ENCODE measurements at regions not wholly inside any gene's neighbourhood (a gene's known extent, or its start where the extent isn't known, plus 50 kb on each side); places are given as distances from the start of the nearest gene placed in this dataset.

DNA sequence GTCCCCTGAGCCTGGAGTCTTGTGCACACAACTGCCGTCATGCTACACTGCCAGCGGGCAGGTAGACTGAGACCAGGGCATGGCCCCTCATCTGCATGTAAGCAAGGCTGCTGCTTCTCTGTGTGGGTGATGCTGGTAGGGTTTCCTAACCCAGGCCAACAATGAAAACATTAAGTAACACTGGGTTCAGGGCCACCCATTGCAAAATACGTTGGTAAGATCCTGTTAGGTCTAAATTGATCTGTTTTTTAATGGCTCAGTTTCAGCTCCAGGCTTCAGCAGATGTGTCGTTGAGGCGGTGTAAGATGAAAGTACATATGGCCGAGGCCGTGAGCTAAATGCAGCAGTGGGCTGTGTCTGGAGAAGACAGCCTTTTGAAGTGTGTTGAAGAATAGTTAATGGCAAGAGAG lies 383.4 kb downstream of the IRS2 start:
- no peak overlapping the region for H3K4me3 Mint-ChIP-seq
- H3K27me3 Mint-ChIP-seq (ENCODE audit: low read depth): no peaks in the 10 kb centered on the region
- no peak overlapping the region for H3K27ac Mint-ChIP-seq
- DNase-seq (ENCODE audit: low spot score) (no peak), ATAC-seq (no peak)
- peaks cover 17% of the 10 kb centered on the region for H3K4me1 Mint-ChIP-seq
- ChIA-PET POLR2A (interaction anchor here (0.9 kb wide), 1 partner anchor 95 kb away, joined by 3 read pairs; no protein-coding TSS in a partner anchor), CTCF (no interaction called here)
- peaks cover 5% of the 10 kb centered on the region; the same call in 1 of the 2 replicates for H3K36me3 Mint-ChIP-seq
- peaks cover 32% of the 10 kb centered on the region for H3K9me3 Mint-ChIP-seq
- TF ChIP-seq, protein P1, sequence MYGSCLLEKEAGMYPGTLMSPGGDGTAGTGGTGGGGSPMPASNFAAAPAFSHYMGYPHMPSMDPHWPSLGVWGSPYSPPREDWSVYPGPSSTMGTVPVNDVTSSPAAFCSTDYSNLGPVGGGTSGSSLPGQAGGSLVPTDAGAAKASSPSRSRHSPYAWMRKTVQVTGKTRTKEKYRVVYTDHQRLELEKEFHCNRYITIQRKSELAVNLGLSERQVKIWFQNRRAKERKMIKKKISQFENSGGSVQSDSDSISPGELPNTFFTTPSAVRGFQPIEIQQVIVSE (CRISPR knock-in tag; IDR thresholded peaks at IDR 0.05; ENCODE audit: borderline replicate concordance): no peak
- TF ChIP-seq, protein P2, sequence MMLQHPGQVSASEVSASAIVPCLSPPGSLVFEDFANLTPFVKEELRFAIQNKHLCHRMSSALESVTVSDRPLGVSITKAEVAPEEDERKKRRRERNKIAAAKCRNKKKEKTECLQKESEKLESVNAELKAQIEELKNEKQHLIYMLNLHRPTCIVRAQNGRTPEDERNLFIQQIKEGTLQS (CRISPR knock-in tag; conservative IDR thresholded peaks at IDR 0.05): no peak
- TF ChIP-seq ZBTB21 (CRISPR knock-in tag; IDR thresholded peaks at IDR 0.05; ENCODE audit: borderline replicate concordance): no peak
- no peak for TF ChIP-seq TEAD1 (CRISPR knock-in tag; IDR thresholded peaks at IDR 0.05)
- no peak for TF ChIP-seq GRHL2 (CRISPR knock-in tag; IDR thresholded peaks at IDR 0.05; ENCODE audit: insufficient replicate concordance, severe bottlenecking)
- no peak for TF ChIP-seq ZNF317 (CRISPR knock-in tag; IDR thresholded peaks at IDR 0.05; ENCODE audit: borderline replicate concordance, low read depth)

DNA sequence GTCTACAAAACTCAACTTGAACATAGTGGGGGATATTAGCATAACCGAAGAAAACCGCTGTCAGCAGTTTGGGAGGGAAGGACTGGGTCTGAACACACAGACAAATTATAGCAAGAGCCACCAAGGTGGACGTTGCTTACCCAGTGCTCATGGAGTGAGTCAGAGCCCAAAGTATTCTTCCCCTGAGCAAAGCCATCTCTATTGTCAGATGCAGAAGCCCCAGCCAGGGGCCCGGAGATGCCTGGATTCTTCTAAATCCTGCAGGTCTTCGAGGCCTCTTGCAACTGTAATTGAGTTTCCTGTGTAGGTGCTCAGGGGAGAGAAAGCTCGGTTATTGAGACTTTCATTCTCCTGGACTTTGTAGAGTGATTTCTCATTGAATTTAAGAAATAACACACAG lies 384.5 kb downstream of the IRS2 start:
- Mint-ChIP-seq H3K4me1 (peaks cover 17% of the 10 kb centered on the region), H3K4me3 (no peak overlapping the region), H3K27ac (no peak overlapping the region), H3K36me3 (peaks cover 5% of the 10 kb centered on the region; the same call in 1 of the 2 replicates), H3K27me3 (ENCODE audit: low read depth) (no peaks in the 10 kb centered on the region), H3K9me3 (peaks cover 33% of the 10 kb centered on the region)
- TF ChIP-seq, protein P3, sequence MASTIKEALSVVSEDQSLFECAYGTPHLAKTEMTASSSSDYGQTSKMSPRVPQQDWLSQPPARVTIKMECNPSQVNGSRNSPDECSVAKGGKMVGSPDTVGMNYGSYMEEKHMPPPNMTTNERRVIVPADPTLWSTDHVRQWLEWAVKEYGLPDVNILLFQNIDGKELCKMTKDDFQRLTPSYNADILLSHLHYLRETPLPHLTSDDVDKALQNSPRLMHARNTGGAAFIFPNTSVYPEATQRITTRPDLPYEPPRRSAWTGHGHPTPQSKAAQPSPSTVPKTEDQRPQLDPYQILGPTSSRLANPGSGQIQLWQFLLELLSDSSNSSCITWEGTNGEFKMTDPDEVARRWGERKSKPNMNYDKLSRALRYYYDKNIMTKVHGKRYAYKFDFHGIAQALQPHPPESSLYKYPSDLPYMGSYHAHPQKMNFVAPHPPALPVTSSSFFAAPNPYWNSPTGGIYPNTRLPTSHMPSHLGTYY (CRISPR knock-in tag; IDR thresholded peaks at IDR 0.05): no peak
- TF ChIP-seq GTF2I (CRISPR knock-in tag; conservative IDR thresholded peaks at IDR 0.05) (no peak), CREM (CRISPR knock-in tag; IDR thresholded peaks at IDR 0.05) (no peak), OVOL2 (CRISPR knock-in tag; IDR thresholded peaks at IDR 0.05; ENCODE audit: borderline replicate concordance) (no peak)
- TF ChIP-seq, protein P4, sequence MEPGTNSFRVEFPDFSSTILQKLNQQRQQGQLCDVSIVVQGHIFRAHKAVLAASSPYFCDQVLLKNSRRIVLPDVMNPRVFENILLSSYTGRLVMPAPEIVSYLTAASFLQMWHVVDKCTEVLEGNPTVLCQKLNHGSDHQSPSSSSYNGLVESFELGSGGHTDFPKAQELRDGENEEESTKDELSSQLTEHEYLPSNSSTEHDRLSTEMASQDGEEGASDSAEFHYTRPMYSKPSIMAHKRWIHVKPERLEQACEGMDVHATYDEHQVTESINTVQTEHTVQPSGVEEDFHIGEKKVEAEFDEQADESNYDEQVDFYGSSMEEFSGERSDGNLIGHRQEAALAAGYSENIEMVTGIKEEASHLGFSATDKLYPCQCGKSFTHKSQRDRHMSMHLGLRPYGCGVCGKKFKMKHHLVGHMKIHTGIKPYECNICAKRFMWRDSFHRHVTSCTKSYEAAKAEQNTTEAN (CRISPR knock-in tag; IDR thresholded peaks at IDR 0.05): no peak
- CTCF ChIA-PET: no interaction called here
- DNase-seq (ENCODE audit: low spot score): no peak
- no peak for ATAC-seq
- POLR2A ChIA-PET: interaction anchor here (0.9 kb wide), 1 partner anchor 96 kb away, joined by 3 read pairs; no protein-coding TSS in a partner anchor

DNA sequence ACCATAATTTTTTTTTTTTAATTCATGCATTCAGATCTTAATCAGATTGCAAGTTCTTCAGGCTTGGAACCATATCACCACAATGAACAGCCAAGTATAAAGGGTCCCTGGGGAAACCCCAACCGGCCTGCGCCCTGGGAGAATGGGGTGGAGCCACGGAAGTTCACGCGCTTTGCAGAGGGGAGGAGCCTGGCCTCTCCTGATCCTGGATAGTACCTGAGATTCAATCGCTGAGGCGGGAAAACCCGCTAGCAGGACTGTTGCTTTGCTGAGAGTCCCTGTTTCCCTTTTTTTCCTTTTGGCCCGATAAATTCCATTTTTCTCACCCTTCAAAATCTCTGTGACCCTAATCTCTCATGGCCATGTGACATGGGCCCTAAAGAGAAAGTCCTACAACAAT lies 385.1 kb downstream of the IRS2 start:
- Mint-ChIP-seq H3K4me3 (no peak overlapping the region), H3K27ac (no peak overlapping the region), H3K9me3 (peaks cover 33% of the 10 kb centered on the region), H3K4me1 (peaks cover 17% of the 10 kb centered on the region), H3K36me3 (peaks cover 5% of the 10 kb centered on the region; the same call in 1 of the 2 replicates), H3K27me3 (ENCODE audit: low read depth) (no peaks in the 10 kb centered on the region)
- TF ChIP-seq, protein P5, sequence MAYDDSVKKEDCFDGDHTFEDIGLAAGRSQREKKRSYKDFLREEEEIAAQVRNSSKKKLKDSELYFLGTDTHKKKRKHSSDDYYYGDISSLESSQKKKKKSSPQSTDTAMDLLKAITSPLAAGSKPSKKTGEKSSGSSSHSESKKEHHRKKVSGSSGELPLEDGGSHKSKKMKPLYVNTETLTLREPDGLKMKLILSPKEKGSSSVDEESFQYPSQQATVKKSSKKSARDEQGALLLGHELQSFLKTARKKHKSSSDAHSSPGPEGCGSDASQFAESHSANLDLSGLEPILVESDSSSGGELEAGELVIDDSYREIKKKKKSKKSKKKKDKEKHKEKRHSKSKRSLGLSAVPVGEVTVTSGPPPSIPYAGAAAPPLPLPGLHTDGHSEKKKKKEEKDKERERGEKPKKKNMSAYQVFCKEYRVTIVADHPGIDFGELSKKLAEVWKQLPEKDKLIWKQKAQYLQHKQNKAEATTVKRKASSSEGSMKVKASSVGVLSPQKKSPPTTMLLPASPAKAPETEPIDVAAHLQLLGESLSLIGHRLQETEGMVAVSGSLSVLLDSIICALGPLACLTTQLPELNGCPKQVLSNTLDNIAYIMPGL (CRISPR knock-in tag; IDR thresholded peaks at IDR 0.05): no peak
- TF ChIP-seq, protein P6, sequence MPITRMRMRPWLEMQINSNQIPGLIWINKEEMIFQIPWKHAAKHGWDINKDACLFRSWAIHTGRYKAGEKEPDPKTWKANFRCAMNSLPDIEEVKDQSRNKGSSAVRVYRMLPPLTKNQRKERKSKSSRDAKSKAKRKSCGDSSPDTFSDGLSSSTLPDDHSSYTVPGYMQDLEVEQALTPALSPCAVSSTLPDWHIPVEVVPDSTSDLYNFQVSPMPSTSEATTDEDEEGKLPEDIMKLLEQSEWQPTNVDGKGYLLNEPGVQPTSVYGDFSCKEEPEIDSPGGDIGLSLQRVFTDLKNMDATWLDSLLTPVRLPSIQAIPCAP (CRISPR knock-in tag; IDR thresholded peaks at IDR 0.05): no peak
- TF ChIP-seq PRRX2 (CRISPR knock-in tag; IDR thresholded peaks at IDR 0.05): no peak
- POLR2A ChIA-PET: no interaction called here
- peak; percentile 36 for DNase-seq (ENCODE audit: low spot score)
- ATAC-seq: peak; percentile 83
- CTCF ChIA-PET: no interaction called here
